GM19455 (cell line): ENCODE measurements at regions not wholly inside any gene's neighbourhood (a gene's known extent, or its start where the extent isn't known, plus 50 kb on each side); places are given as distances from the start of the nearest gene placed in this dataset.

Source experiments
- ATAC-seq: cut with Tn5 transposase; IDR thresholded peaks from one replicate; pipeline ENCODE4 v1.9.1; 2021; ENCODE audit not compliant: unreplicated experiment

GRCh38 chr4:136691607-136692006 is 840.7 kb downstream of the PCDH18 start:
- ATAC-seq: no peak

- ATAC-seq: no peak
These were observed 841.9 kb downstream of the PCDH18 start for GRCh38 chr4:136690360-136690759.

GRCh38 chr4:136687596-136687995 is 844.7 kb downstream of the PCDH18 start:
- ATAC-seq: no peak

GRCh38 chr4:136687118-136687517 is 845.2 kb downstream of the PCDH18 start:
- no peak for ATAC-seq

GRCh38 chr4:136680761-136681160 is 851.5 kb downstream of the PCDH18 start:
- ATAC-seq: no peak

- ATAC-seq: no peak
These were observed 852.0 kb downstream of the PCDH18 start for GRCh38 chr4:136680271-136680670.

GRCh38 chr4:136670265-136670664 is 862.0 kb downstream of the PCDH18 start:
- ATAC-seq: no peak

GRCh38 chr4:136664988-136665387 is 867.3 kb downstream of the PCDH18 start:
- no peak for ATAC-seq

- ATAC-seq: no peak
These were observed 869.8 kb downstream of the PCDH18 start for GRCh38 chr4:136662539-136662938.

- ATAC-seq: no peak
These were observed 878.5 kb downstream of the PCDH18 start for GRCh38 chr4:136653640-136654406.

GRCh38 chr4:136651932-136652331 is 880.4 kb downstream of the PCDH18 start:
- ATAC-seq: no peak

- ATAC-seq: no peak
These were observed 881.0 kb downstream of the PCDH18 start for GRCh38 chr4:136651278-136651667.

- ATAC-seq: no peak
These were observed 881.6 kb downstream of the PCDH18 start for GRCh38 chr4:136650541-136651277.

- ATAC-seq: no peak
These were observed 888.0 kb downstream of the PCDH18 start for GRCh38 chr4:136644279-136644678.

- ATAC-seq: no peak
These were observed 888.9 kb downstream of the PCDH18 start for GRCh38 chr4:136643416-136643815.

GRCh38 chr4:136637071-136637777 is 895.1 kb downstream of the PCDH18 start:
- ATAC-seq: no peak

- ATAC-seq: no peak
These were observed 896.1 kb downstream of the PCDH18 start for GRCh38 chr4:136636155-136636554.

GRCh38 chr4:136634121-136634520 is 898.2 kb downstream of the PCDH18 start:
- no peak for ATAC-seq

- ATAC-seq: no peak
These were observed 932.4 kb downstream of the PCDH18 start for GRCh38 chr4:136599890-136600289.

GRCh38 chr4:136590440-136590839 is 941.9 kb downstream of the PCDH18 start:
- no peak for ATAC-seq

GRCh38 chr4:136583567-136583966 is 948.7 kb downstream of the PCDH18 start:
- ATAC-seq: no peak

- ATAC-seq: no peak
These were observed 951.2 kb downstream of the PCDH18 start for GRCh38 chr4:136581119-136581518.
